ENCODE measurements at regions not wholly inside any gene's neighbourhood (a gene's known extent, or its start where the extent isn't known, plus 50 kb on each side); places are given as distances from the start of the nearest gene placed in this dataset.

DNA sequence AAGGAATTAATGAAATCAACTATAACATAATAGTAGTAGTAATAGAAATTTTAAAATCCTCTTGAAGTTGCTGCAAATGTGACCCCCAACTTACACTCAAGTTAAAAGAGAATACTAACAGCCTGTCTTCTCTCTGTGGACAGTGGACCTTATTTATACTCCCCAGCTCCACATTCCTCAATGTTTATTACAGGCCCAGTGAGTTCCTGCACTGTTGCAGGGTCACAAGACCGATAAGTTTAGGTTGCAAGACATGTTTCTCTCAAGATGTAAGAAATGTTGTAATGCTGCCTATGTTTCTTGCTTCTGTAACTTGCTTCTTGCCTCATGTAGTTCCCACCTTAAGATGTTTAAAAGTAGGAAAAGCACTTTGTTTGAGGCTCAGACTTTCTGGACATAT is 888.1 kb downstream of the PDCD6IP start:
- no peak for DNase-seq (ENCODE audit: low read depth in 4 of 4, low spot score in 2 of 4)

- no peak for DNase-seq (ENCODE audit: low read depth in 4 of 4, low spot score in 2 of 4)
Measured at GRCh38 chr3:34687671-34688070, 889.2 kb downstream of the PDCD6IP start.

DNA sequence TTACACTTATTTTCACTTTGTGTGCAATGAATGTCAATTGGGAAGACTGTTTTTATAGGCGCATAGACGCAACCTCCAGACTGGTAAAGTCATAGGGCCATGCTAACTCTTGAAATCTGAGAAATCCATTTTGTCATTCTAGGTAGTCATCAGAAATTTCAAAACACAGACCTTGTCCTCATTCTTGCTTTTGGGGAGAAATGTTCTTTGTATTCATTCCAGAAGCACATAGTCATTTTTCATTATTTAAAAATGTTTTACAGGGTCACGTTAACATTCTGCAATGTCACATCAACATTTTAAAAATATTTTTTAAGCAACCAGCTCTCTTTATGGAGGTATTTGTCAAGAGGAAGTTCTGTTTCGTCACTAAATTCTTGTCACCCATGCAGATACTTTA is 898.4 kb downstream of the PDCD6IP start:
- DNase-seq (ENCODE audit: low read depth in 4 of 4, low spot score in 2 of 4): no peak

DNA sequence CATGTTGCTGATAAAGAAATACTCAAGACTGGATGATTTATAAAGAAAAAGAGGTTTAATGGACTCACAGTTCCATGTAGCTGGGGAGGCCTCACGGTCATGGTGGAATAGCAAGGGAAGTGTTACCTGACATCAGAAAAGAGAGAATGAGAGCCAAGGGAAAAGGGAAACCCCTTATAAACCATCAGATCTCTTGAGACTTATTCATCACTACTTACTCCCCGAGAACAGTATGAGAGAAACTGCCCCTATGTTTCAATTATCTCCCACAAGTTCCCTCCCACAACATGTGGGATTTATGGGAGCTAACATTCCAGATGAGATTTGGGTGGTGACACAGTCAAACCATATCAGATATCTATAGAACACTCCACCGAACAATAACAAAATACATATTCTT is 904.6 kb downstream of the PDCD6IP start:
- no peak for DNase-seq (ENCODE audit: low read depth in 4 of 4, low spot score in 2 of 4)

- DNase-seq (ENCODE audit: low read depth in 4 of 4, low spot score in 2 of 4): no peak
Measured at GRCh38 chr3:34724916-34725499, 914.3 kb upstream of the ARPP21 start.

DNA sequence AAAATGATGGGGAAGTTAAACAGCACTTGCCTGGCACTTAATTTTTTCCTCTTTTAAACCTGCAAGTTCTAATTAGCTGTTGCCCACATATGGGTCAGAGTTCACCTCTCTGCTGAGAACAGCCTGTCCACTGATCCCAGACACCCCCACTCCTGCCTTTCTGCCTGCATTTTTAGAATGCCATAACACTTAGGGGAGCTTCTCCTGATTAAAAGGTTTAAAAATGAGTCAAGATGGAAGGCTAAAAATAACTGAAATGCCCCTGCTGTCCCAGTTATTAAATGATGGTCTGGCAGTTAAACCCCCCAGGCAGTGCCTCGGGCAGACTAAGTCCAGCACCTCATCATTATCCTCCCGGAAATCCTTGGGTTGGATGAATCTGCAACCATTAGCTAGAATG is 913.6 kb upstream of the ARPP21 start:
- DNase-seq (ENCODE audit: low read depth in 4 of 4, low spot score in 2 of 4): no peak

DNA sequence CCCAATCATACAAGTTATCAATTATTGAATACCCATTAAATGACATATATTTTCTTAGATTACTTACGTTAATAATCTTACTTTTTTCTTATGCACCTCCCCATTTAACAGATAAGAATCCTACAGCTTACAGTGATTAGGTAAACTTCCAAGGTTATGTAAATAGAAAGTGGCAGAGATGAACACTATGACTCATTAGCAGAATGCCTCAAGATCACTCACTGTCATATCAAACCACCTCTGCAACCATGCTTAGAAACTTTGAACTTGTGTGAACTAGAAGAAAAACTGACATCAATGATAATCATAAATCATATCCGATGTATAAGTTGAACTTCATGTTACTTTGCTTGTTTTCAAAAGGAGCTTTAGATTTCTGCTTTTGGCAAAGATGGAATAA is 911.6 kb upstream of the ARPP21 start:
- no peak for DNase-seq (ENCODE audit: low read depth in 4 of 4, low spot score in 2 of 4)

GRCh38 chr3:34742151-34742550 is 897.2 kb upstream of the ARPP21 start:
- DNase-seq (ENCODE audit: low read depth in 4 of 4, low spot score in 2 of 4): no peak

DNA sequence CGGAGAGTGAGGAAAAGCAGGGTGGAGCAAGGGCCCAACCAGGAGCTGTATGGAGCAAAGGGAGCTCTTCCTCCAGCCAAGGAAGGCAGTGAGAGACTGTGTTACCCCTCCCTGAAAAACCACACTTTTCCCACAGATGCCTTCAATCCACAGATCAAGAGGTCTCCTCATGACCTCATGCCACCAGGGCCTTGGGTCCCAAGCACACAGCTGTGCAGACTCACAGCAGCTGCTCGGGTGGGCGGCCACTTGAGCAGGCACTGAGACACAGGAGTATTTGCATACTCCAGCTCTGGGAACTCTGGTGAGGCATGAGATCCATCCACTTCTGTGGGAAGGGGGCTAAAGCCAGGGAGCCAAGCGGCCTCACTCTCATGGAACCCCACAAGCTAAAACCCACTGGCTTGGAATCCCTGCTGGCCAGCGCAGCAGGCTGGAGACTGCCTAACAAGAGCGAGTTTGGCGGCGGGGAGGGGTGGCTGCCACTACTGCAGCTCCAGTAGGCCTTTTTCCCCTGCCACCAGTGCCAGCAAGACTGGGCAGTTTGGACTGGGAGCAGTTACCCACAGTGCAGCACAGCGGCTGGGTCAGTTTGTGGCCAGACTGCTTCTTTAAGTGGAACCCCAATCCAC is 880.6 kb upstream of the ARPP21 start:
- no peak for DNase-seq (ENCODE audit: low read depth in 4 of 4, low spot score in 2 of 4)

- DNase-seq (ENCODE audit: low read depth in 4 of 4, low spot score in 2 of 4): no peak
Measured at GRCh38 chr3:34777386-34777785, 861.9 kb upstream of the ARPP21 start.

DNA sequence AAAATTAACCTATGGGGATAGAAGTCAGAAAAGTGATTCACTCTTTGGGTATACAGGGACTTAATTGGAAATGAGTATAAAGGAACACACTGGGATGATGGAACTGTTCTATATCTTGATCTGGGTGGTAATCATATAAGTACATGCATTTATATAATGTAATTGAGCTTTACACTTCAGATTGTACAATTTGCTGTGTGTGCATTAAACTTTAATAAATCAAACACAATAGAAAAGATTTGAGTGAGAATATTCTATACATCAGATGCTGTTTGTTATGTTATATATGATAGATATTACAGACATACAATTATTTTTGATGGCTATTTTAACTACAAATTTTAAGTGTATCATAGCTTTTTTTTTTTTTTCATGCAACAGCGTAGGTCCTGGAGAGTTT is 860.2 kb upstream of the ARPP21 start:
- DNase-seq (ENCODE audit: low read depth in 4 of 4, low spot score in 2 of 4): no peak

DNA sequence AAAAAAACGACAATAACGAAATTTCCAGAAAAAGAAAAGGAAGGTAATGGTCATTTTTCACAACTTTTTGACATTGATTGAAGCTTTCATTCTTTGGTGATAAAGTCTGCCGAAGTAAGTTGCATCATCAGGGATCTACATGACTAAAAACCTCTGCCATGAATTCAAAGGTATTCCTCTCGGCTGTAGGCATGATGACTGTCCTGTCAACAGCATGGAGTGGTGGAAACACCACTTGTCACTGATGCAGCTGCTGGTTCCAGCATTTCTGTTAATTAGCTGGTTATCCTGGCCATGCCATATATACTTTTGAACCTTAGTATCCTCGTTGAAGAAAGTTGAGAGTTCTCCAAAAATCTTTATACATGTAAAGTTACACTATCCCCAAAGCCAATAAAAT is 859.0 kb upstream of the ARPP21 start:
- DNase-seq (ENCODE audit: low read depth in 4 of 4, low spot score in 2 of 4): no peak

DNA sequence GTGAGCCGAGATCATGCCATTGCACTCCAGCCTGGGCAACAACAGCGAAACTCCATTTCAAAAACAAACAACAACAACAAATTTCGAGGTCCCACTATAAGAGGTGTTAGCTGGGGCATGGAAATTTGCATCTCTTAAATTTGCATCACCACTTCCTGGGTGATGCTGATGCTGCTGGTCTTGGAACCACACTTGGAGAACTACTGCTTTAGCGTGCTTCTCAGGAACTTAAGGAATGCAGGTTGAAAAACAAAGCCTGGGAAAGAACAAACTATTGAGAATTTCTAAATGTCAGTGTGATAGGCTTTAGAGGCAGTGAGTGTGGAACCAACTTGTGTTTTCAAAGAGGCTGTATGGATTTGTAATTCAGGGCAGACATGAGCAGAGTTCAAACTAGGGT is 858.4 kb upstream of the ARPP21 start:
- DNase-seq (ENCODE audit: low read depth in 4 of 4, low spot score in 2 of 4): no peak

- DNase-seq (ENCODE audit: low read depth in 4 of 4, low spot score in 2 of 4): no peak
Measured at GRCh38 chr3:34782871-34783270, 856.5 kb upstream of the ARPP21 start.

- DNase-seq (ENCODE audit: low read depth in 4 of 4, low spot score in 2 of 4): no peak
Measured at GRCh38 chr3:34783876-34784275, 855.4 kb upstream of the ARPP21 start.

DNA sequence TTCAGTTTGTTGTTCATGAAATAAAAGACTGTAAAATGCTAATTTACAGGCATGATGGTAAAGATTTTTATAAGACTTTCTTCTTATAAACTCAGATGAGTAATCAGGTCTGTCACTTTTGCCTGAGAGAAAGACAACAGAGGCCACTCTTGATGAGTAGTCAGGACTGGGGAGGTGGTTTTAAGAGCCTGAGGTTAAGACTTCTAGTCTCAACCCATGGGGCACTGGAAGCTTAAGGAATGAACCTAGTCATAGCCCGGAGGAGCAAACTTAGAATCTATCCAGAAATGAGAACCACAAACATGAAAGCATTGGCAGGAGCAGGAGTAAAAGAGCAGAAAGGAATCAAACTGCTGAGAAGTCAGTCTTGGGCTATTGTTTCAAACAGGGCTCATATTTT is 846.3 kb upstream of the ARPP21 start:
- no peak for DNase-seq (ENCODE audit: low read depth in 4 of 4, low spot score in 2 of 4)

GRCh38 chr3:34807611-34808010 is 831.7 kb upstream of the ARPP21 start:
- DNase-seq (ENCODE audit: low read depth in 4 of 4, low spot score in 2 of 4): no peak

- DNase-seq (ENCODE audit: low read depth in 4 of 4, low spot score in 2 of 4): no peak
Measured at GRCh38 chr3:34808287-34808686, 831.0 kb upstream of the ARPP21 start.

GRCh38 chr3:34828847-34829246 is 810.5 kb upstream of the ARPP21 start:
- DNase-seq (ENCODE audit: low read depth in 4 of 4, low spot score in 2 of 4): no peak

DNA sequence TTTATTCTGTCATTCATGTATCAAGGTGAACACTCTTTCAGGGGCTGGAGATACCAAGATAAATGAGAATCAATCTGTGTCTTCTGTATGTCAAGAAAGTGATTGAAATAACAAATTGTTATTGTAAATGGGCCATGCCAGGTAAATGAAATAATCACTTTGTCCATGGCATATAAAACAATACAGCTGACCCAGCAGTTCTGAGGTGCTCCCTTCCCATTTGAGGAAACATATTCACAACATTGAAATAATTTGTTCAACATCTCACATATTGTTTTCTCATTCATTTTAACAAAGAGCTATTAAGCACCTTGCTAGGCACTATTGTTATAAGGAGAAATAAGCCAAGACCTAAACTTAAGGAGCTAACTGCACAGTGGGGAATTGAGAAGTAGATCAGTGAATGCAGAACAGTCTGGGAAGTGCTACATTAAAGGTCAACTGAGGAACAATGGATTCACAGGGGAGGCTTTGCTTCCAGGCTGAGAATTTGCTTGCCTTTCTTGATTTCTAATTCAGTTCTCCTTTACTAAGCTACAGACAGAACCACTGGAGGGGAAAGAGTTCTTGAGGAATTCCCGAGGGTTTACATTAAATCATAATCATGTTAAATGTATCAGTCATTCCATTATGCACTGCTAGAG is 806.3 kb upstream of the ARPP21 start:
- DNase-seq (ENCODE audit: low read depth in 4 of 4, low spot score in 2 of 4): no peak

- DNase-seq (ENCODE audit: low read depth in 4 of 4, low spot score in 2 of 4): no peak
Measured at GRCh38 chr3:34837848-34838741, 801.2 kb upstream of the ARPP21 start.

All from left renal cortex interstitium (tissue), 4 donors.